ENCODE measurements at regions not wholly inside any gene's neighbourhood (a gene's known extent, or its start where the extent isn't known, plus 50 kb on each side); places are given as distances from the start of the nearest gene placed in this dataset.
"Not testable (repeated sequence)": the region's sequence is repeated elsewhere in the genome, so short reads cannot be mapped to it uniquely, and the experiment has no call there.

DNA sequence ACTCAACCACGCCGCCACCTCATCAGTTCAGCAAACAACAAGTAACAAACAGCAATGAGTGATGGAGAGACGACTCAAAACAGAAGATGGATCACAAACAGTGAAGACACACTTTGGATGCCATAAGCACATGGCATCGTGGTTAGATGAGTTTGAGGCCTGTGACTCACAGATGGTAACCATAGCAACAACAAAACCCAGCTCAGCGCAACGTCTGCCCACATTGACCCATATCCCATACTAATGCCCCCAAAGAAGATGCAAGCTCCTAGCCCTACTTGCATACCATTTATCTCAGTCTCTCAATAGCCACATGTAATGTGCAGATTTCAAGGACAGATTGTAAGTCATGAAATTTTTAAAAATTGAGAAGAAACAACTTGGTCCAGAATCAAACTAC, 1322.3 kb upstream of the TMEM132C start:
- H3K9me3 ChIP-seq (replicated peaks), result no peaks in the 10 kb centered on the region
- no peak for DNase-seq
- H3K27me3 ChIP-seq, result no peaks in the 10 kb centered on the region
- no peak overlapping the region for H3K4me3 ChIP-seq
- H3K36me3 ChIP-seq, result no peaks in the 10 kb centered on the region
- H3K4me1 ChIP-seq, result no peaks in the 10 kb centered on the region
- no peak overlapping the region for H3K27ac ChIP-seq

DNA sequence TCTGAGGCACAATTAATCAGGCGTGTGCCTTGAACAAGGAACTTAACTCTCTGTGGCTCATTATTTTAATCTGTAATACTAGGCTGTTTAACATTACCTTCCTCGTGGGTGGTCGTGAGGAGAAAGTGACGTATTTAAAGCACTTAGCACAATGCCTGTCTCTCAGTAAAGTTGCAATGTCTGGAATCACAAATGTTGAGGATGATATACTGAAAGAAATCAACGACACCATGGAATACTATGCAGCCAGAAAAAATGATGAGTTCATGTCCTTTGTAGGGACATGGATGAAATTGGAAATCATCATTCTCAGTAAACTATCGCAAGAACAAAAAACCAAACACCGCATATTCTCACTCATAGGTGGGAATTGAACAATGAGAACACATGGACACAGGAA, 1320.0 kb upstream of the TMEM132C start:
- H3K36me3 ChIP-seq; H3K9me3 ChIP-seq (replicated peaks); H3K4me3 ChIP-seq; H3K27ac ChIP-seq; H3K4me1 ChIP-seq; DNase-seq; H3K27me3 ChIP-seq: not testable (repeated sequence)

DNA sequence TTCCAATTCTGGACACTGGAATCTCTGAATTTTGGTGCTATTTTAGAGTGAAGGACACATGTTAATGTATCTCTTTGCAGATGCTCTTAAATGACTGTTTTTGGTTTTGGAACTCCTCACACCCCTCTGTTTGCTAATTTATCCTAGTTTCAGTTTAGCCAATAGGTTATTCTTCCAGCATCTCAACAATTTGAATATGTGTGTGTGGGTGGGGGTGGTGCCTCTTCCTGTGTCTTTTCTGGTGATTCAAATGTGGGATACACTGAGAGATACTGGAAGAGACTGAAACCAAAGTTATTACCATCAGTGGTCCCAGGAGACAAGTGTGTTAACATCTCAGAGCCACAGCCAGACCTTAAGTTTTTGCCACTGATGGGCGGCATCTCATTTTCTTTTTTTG, 1317.4 kb upstream of the TMEM132C start:
- H3K4me3 ChIP-seq, result no peak overlapping the region
- no peaks in the 10 kb centered on the region for H3K9me3 ChIP-seq (replicated peaks)
- H3K4me1 ChIP-seq, result no peaks in the 10 kb centered on the region
- no peaks in the 10 kb centered on the region for H3K36me3 ChIP-seq
- H3K27ac ChIP-seq, result no peak overlapping the region
- no peak for DNase-seq
- no peaks in the 10 kb centered on the region for H3K27me3 ChIP-seq

DNA sequence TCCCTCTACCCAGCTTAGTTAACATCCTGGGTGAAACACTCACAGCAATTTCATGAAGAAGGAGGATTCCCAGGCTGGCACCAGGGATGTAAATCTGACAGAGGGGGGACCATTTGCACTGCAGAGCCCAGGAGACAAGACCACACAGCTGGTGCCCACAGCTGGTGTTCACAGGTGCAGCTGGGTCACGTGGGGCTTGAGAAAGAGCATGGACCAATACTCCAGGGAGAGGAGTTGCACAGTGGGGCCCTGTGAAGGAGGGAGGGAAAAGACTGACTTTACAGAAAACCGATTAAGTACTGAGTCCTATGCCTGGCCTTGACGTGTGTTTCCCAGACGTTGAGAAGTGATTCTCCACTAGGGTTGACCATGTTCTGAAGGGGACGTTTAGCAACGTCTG, 1316.7 kb upstream of the TMEM132C start:
- H3K4me1 ChIP-seq, result no peaks in the 10 kb centered on the region
- DNase-seq, result peak; percentile 11 to 33
- H3K27ac ChIP-seq, result no peak overlapping the region
- no peaks in the 10 kb centered on the region for H3K27me3 ChIP-seq
- H3K4me3 ChIP-seq, result no peak overlapping the region
- no peaks in the 10 kb centered on the region for H3K9me3 ChIP-seq (replicated peaks)
- H3K36me3 ChIP-seq, result no peaks in the 10 kb centered on the region

DNA sequence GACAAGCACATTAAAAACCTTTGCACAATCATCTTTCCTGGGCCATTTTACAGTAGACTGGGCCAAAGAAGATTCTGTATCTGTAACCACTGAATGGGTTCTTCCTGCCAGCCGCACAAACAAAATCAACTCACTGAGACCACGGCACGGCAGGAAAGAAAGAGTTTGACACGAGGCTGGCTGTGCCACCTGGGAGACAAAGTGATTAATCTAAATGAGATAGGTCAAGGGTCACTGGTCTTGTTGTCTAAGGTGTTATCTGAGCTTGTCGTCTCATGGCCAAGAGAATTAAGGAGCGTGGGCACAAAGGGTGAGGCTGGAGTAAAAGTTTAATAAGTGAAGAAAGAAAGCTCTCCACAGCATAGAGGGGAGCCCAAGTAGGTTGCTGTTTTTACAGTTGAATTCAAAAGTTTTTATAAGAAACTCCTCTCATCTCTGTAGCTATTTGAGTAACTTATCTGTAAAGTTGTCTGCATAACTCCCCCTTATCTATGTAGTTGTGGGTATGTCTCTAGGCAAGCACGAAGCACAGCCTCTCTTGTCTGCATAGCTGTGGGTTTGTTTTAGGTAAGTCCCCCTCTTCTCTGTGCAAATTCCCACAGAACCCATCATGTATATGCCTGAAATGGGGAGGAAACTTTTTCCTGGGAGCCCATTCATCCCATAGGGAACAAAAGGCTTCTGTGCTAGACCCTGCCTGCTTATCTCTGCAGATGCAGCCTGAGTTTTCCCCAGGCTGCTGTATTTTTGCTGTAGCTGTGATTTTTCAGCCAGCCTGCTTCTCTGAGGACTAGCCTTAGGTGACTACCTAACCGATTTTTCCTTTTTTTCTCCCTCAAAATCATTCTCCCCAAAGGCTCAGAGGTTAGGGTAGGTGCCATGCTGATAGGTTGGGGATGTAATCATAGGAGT, 1314.6 kb upstream of the TMEM132C start:
- Histone ChIP-seq H3K4me1 (no peaks in the 10 kb centered on the region), H3K4me3 (no peak overlapping the region), H3K9me3 (replicated peaks) (no peaks in the 10 kb centered on the region), H3K27ac (no peak overlapping the region), H3K36me3 (no peaks in the 10 kb centered on the region), H3K27me3 (no peaks in the 10 kb centered on the region)
- DNase-seq, result no peak

DNA sequence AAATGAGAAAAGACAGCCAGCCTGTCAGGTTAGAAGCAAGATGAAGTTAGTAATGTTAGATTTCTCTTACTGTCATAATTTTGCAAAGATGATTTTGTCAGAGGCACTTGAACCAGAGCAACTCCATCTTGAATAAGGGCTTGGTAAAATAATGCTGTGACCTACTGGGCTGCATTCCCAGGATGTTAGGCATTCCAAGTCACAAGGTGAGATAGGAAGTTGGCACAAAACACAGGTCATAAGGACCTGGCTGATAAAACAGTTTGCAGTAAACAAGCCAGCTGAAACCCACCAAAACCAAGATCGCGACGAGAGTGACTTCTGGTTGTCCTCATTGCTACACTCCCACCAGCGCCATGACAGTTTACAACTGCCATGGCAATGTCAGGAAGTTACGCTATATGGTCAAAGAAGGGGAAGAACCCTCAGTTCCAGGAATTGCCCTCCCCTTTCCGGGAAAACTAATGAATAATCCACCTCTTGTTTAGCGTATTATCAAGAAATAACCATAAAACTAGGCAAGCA, 1313.5 kb upstream of the TMEM132C start:
- H3K9me3 ChIP-seq (replicated peaks), result no peaks in the 10 kb centered on the region
- H3K27me3 ChIP-seq, result no peaks in the 10 kb centered on the region
- no peaks in the 10 kb centered on the region for H3K36me3 ChIP-seq
- H3K4me1 ChIP-seq, result no peaks in the 10 kb centered on the region
- H3K27ac ChIP-seq, result no peak overlapping the region
- DNase-seq, result no peak
- H3K4me3 ChIP-seq, result no peak overlapping the region

DNA sequence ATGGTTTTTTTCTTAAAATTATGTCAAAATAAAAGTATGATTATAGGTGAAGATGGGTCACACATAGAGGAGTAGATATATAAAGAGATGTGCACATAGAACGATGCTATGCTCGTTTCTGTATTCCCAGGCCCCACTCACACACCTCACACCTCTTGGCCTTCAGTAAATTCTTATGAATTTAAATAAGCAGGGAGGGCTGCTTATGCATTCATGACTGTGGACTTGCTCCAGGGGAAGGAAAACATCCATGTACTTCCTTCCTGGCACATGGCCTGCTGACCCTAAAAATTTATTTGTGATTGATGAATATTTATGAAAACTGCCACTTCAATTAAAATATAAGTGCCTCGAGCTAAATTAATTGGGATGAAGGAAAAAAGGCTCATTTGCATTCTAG, 1306.7 kb upstream of the TMEM132C start:
- H3K4me3 ChIP-seq, result no peak overlapping the region
- H3K36me3 ChIP-seq, result no peaks in the 10 kb centered on the region
- H3K27ac ChIP-seq, result no peak overlapping the region
- no peaks in the 10 kb centered on the region for H3K9me3 ChIP-seq (replicated peaks)
- H3K27me3 ChIP-seq, result no peaks in the 10 kb centered on the region
- no peak for DNase-seq
- no peaks in the 10 kb centered on the region for H3K4me1 ChIP-seq

DNA sequence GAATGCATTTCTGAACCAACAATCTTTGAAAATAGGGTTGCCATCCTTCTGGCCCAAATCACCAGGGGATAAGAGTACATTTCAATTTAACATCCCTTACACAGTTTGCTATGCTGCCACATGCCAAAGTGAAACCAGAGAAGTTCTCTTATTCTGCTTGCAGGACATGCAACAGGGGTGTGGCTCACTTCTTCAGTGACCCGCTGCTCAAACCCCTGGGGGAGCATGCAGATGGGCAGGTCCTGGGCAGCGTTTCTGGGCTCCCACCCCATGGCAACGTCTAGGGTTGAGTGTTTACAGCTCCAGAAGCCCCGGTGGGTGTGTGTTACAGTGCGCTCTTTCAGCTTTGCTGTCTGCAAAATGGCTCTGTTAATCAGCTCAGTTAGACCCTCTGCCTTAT, 1306.3 kb upstream of the TMEM132C start:
- Histone ChIP-seq H3K27me3 (no peaks in the 10 kb centered on the region), H3K9me3 (replicated peaks) (no peaks in the 10 kb centered on the region), H3K4me1 (no peaks in the 10 kb centered on the region), H3K4me3 (no peak overlapping the region), H3K36me3 (no peaks in the 10 kb centered on the region), H3K27ac (no peak overlapping the region)
- DNase-seq, result no peak

DNA sequence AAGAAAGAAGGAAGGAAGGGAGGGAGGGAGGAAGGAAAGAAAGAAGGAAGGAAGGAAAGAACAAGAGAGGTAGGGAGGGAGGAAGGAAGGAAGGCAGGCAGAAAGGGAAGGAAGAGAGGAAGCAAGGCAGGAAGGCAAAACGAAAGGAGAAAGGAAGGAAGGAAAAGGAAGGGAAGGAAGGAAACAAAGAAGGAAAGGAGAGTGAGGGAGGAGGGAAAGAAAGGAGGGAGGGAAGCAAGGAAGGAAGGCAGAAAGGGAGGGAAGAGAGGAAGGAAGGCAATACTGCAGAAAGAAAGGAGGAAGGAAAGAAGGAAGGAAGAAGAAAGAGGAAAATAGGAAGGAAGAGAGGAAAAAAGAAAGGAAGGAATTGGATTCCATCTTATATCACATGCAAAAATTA, 1303.1 kb upstream of the TMEM132C start:
- H3K27me3 ChIP-seq, result no peaks in the 10 kb centered on the region
- no peak for DNase-seq

DNA sequence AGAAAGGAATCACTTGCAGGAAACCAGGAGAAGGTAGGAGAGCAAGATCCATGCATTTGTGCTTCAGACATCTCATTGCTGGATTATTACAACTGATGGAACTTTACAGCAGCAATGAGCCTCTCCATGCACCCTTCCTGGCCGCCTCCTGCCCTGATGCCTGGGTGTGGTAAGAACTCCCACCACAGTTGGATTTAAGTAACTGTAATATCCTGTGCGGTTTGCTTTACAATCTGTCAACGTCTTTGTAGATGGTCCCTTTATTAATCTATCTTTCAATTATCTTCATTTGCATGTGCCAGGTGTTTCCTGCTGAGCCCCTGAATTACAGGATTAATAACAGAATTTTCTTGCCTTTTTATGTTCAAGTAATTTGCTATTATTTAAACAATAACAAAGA, 1300.5 kb upstream of the TMEM132C start:
- Histone ChIP-seq H3K27ac (no peak overlapping the region), H3K27me3 (no peaks in the 10 kb centered on the region), H3K4me1 (no peaks in the 10 kb centered on the region), H3K9me3 (replicated peaks) (no peaks in the 10 kb centered on the region), H3K4me3 (no peak overlapping the region), H3K36me3 (no peaks in the 10 kb centered on the region)
- DNase-seq, result no peak

More for the DNA sequence above, 1303.1 kb upstream of the TMEM132C start:
- Histone ChIP-seq H3K9me3 (replicated peaks) (no peaks in the 10 kb centered on the region), H3K27ac (no peak overlapping the region), H3K36me3 (no peaks in the 10 kb centered on the region), H3K4me3 (no peak overlapping the region), H3K4me1 (no peaks in the 10 kb centered on the region)

DNA sequence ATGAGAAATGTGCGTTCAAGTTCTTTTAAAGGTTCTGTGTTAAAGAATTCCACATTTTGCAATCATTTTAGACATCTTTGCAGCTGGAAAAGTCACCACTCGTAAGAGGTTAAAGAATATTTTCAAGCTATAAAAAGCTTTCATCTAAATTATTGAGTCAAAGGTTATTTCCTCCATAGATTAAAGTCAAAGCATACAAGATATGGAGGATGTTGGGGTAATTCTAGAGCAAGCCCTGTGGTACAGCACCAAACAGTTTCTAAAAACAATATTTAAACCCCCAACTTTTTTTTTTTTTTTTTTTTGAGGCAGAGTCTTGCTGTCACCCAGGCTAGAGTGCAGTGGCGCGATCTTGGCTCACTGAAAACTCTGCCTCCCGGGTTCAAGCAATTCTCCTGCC, 1299.8 kb upstream of the TMEM132C start:
- no peaks in the 10 kb centered on the region for H3K36me3 ChIP-seq
- H3K27ac ChIP-seq, result no peak overlapping the region
- no peak for DNase-seq
- no peaks in the 10 kb centered on the region for H3K9me3 ChIP-seq (replicated peaks)
- H3K4me1 ChIP-seq, result no peaks in the 10 kb centered on the region
- no peak overlapping the region for H3K4me3 ChIP-seq
- no peaks in the 10 kb centered on the region for H3K27me3 ChIP-seq

DNA sequence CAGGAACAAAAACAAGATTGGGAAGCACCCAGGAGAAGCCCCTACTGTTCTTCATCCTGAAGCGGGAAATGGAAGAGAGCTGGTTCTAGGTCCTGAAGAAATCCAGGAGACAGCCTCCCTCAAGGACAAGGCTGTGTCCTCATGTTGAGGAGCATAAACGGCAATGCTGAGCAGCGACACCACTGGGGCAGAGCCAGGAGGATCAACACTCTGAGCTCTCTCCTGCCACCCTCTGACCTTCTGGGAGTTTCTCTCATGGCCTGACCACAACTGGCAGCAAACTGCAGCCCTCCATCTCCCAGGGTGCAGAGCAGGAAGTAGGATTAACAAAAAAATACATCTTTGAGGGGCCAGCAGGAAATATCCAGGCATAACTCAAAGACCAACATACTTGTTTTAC, 1292.2 kb upstream of the TMEM132C start:
- Histone ChIP-seq H3K4me3 (no peak overlapping the region), H3K36me3 (no peaks in the 10 kb centered on the region), H3K27ac (no peak overlapping the region), H3K4me1 (no peaks in the 10 kb centered on the region), H3K9me3 (replicated peaks) (no peaks in the 10 kb centered on the region), H3K27me3 (no peaks in the 10 kb centered on the region)
- no peak for DNase-seq

DNA sequence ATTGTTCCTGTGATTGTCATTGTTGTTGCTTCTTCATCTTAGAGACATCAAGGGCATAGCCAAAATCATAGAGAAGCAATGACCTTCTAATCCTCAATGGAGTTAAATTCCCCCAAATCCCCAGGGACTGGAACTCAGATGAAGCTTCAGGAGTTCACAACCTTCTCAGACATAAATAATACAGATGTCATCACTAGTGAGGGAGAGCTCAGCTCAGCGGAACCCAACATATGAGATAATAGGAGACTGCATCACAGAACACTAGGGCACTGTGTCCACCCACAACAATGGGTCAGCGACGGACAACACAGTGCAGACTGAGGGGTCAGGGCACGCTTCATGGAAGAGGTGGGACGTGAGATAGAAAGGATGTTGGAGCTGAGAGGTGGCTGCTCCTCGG, 1290.4 kb upstream of the TMEM132C start:
- no peaks in the 10 kb centered on the region for H3K9me3 ChIP-seq (replicated peaks)
- no peak for DNase-seq
- H3K4me1 ChIP-seq, result no peaks in the 10 kb centered on the region
- H3K27me3 ChIP-seq, result no peaks in the 10 kb centered on the region
- no peaks in the 10 kb centered on the region for H3K36me3 ChIP-seq
- no peak overlapping the region for H3K27ac ChIP-seq
- H3K4me3 ChIP-seq, result no peak overlapping the region

DNA sequence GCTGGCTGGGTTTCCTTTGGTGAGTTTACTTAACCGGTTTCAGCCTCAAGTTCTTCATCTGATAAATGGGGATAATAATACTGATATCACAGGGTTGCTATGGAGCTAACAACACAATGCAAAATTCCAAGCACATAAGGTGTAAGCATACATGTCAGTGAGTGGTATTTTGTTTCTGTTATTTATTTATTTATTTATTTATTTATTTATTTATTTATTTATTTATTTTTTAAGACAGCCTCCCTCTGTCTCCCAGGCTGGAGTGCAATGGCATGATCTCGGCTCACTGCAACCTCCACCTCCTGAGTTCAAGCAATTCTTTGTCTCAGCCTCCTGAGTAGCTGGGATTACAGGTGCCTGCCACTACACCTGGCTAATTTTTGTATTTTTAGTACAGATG, 1287.4 kb upstream of the TMEM132C start:
- DNase-seq, H3K27ac ChIP-seq: not testable (repeated sequence)

DNA sequence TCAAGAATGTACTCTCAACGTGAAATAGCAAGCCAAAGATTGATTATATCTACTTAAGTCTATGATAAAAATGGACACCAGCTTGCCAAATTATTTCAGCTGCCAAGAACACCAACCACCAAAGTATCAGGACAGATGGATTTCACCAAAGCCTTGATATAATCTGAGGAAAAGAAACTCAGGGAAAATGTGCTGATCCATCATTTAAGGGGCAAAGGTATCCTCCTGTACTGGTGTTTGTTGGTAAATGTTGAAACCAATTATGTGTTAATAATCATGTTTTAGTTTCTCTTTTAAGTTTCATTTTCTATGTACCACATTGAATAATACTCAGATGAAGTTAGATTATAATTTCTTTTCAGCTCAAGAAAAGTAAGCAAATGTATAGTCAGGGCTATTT, 1284.3 kb upstream of the TMEM132C start:
- H3K27me3 ChIP-seq, result no peaks in the 10 kb centered on the region
- no peaks in the 10 kb centered on the region for H3K4me1 ChIP-seq
- no peak overlapping the region for H3K4me3 ChIP-seq
- H3K9me3 ChIP-seq (replicated peaks), result no peaks in the 10 kb centered on the region
- H3K36me3 ChIP-seq, result no peaks in the 10 kb centered on the region
- DNase-seq, result no peak
- H3K27ac ChIP-seq, result no peak overlapping the region

More for the DNA sequence above, 1287.4 kb upstream of the TMEM132C start:
- H3K4me3 ChIP-seq; H3K4me1 ChIP-seq; H3K36me3 ChIP-seq; H3K9me3 ChIP-seq (replicated peaks); H3K27me3 ChIP-seq: not testable (repeated sequence)

DNA sequence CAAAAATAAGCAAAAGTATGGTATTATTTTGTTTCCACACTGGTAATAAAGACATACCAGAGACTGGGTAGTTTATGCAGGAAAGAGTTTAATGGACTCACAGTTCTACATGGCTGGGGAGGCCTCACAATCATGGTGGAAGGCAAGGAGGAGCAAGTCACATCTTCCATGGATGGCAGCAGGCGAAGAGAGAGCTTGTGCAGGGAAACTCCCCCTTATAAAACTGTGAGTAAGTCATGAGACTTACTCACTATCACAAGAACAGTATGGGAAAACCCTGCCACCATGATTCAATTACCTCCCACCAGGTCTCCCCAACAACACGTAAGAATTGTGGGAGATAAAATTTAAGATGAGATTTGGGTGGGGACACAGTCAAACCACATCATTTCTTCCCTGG, 1283.2 kb upstream of the TMEM132C start:
- H3K27me3 ChIP-seq; H3K4me3 ChIP-seq; H3K4me1 ChIP-seq; DNase-seq; H3K9me3 ChIP-seq (replicated peaks); H3K27ac ChIP-seq; H3K36me3 ChIP-seq: not testable (repeated sequence)

All from SJCRH30 (cell line).